H9 (cell line): ENCODE measurements at regions not wholly inside any gene's neighbourhood (a gene's known extent, or its start where the extent isn't known, plus 50 kb on each side); places are given as distances from the start of the nearest gene placed in this dataset.

Experiments
- DNase-seq: peaks from one replicate; pipeline ENCODE4 v3.0.0-alpha.2; 2017
- H2AFZ ChIP-seq: one replicate; pipeline ENCODE4 v1.6.1; 2013; ENCODE audit warnings: mild to moderate bottlenecking, low read length, control low read depth, moderate library complexity
- H2AK5ac ChIP-seq: 2 replicates; pipeline ENCODE4 v1.6.1; 2013; ENCODE audit warnings: low read length, control low read depth, mixed read lengths; ENCODE audit not compliant: insufficient read length
- H2BK120ac ChIP-seq: one replicate; pipeline ENCODE4 v1.6.1; 2013; ENCODE audit warnings: low read depth, mild to moderate bottlenecking, low read length, control low read depth, inconsistent platforms; ENCODE audit not compliant: poor library complexity, severe bottlenecking
- H2BK12ac ChIP-seq: 2 replicates; pipeline ENCODE4 v1.6.1; 2013; ENCODE audit warnings: low read length, control low read depth, mixed read lengths, low read depth; ENCODE audit not compliant: insufficient read length
- H2BK15ac ChIP-seq: 2 replicates; pipeline ENCODE4 v1.6.1; 2013; ENCODE audit warnings: low read depth, low read length, control low read depth
- H2BK20ac ChIP-seq: one replicate; pipeline ENCODE4 v1.6.1; 2013; ENCODE audit warnings: low read depth, mild to moderate bottlenecking, low read length, control low read depth, inconsistent platforms; ENCODE audit not compliant: poor library complexity, severe bottlenecking
- H2BK5ac ChIP-seq: 2 replicates; pipeline ENCODE4 v1.6.1; 2013; ENCODE audit warnings: low read length, control low read depth, mixed read lengths; ENCODE audit not compliant: insufficient read length
- H3K14ac ChIP-seq: 2 replicates; pipeline ENCODE4 v1.6.1; 2013; ENCODE audit warnings: low read length, control low read depth; ENCODE audit not compliant: insufficient read depth
- H3K18ac ChIP-seq: 2 replicates; pipeline ENCODE4 v1.6.1; 2013; ENCODE audit warnings: low read depth, mild to moderate bottlenecking, mixed read lengths, low read length, control low read depth; ENCODE audit not compliant: insufficient read length
- H3K23ac ChIP-seq: 2 replicates; pipeline ENCODE4 v1.6.1; 2013; ENCODE audit warnings: low read length, control low read depth, mixed read lengths, low read depth; ENCODE audit not compliant: insufficient read length
- H3K23me2 ChIP-seq: 2 replicates; pipeline ENCODE4 v1.6.1; 2013; ENCODE audit warnings: low read depth, mild to moderate bottlenecking, mixed read lengths, low read length, control low read depth; ENCODE audit not compliant: insufficient read length, poor library complexity, severe bottlenecking
- H3K27ac ChIP-seq: 2 replicates; pipeline ENCODE4 v1.5.1; 2013; ENCODE audit warnings: low read length, control low read depth, mixed read lengths, low read depth; ENCODE audit not compliant: insufficient read length
- H3K27me3 ChIP-seq: 2 replicates; pipeline ENCODE4 v1.6.1; 2013; ENCODE audit warnings: low read length, control low read depth, inconsistent platforms; ENCODE audit not compliant: insufficient read depth
- H3K4ac ChIP-seq: 2 replicates; pipeline ENCODE4 v1.6.1; 2013; ENCODE audit warnings: low read depth, mild to moderate bottlenecking, control low read depth, inconsistent platforms, low read length, moderate library complexity
- H3K4me1 ChIP-seq: 2 replicates; pipeline ENCODE4 v1.6.1; 2013; ENCODE audit warnings: low read length, control low read depth, inconsistent platforms; ENCODE audit not compliant: insufficient read depth
- H3K4me2 ChIP-seq: 2 replicates; pipeline ENCODE4 v1.6.1; 2013; ENCODE audit warnings: low read length, control low read depth, mixed read lengths; ENCODE audit not compliant: insufficient read length, insufficient read depth
- H3K56ac ChIP-seq: 2 replicates; pipeline ENCODE4 v1.6.1; 2013; ENCODE audit warnings: low read depth, mild to moderate bottlenecking, mixed read lengths, low read length, control low read depth; ENCODE audit not compliant: insufficient read length
- H3K79me1 ChIP-seq: 2 replicates; pipeline ENCODE4 v1.6.1; 2013; ENCODE audit warnings: low read depth, mild to moderate bottlenecking, moderate library complexity, low read length, control low read depth, inconsistent platforms; ENCODE audit not compliant: insufficient read depth, poor library complexity, severe bottlenecking
- H3K79me2 ChIP-seq: 2 replicates; pipeline ENCODE4 v1.6.1; 2013; ENCODE audit warnings: low read length, control low read depth, inconsistent platforms; ENCODE audit not compliant: insufficient read depth
- H3K9ac ChIP-seq: 2 replicates; pipeline ENCODE4 v1.6.1; 2013; ENCODE audit warnings: low read length, control low read depth, mixed read lengths; ENCODE audit not compliant: insufficient read length; ENCODE audit errors: extremely low read depth
- H3K9me3 ChIP-seq: one replicate; pipeline ENCODE4 v1.6.1; 2013; ENCODE audit warnings: low read depth, low read length, inconsistent platforms; ENCODE audit not compliant: control insufficient read depth
- H3T11ph ChIP-seq: one replicate; pipeline ENCODE4 v1.6.1; 2013; ENCODE audit warnings: mild to moderate bottlenecking, low read length, control low read depth, inconsistent platforms
- H4K20me1 ChIP-seq: one replicate; pipeline ENCODE4 v1.6.1; 2013; ENCODE audit not compliant: control insufficient read depth, insufficient read length, insufficient read depth
- H4K5ac ChIP-seq: 2 replicates; pipeline ENCODE4 v1.6.1; 2013; ENCODE audit warnings: low read depth, mild to moderate bottlenecking, mixed read lengths, low read length, control low read depth; ENCODE audit not compliant: insufficient read length
- H4K8ac ChIP-seq: replicated peaks from 2 replicates; pipeline ENCODE4 v1.6.1; 2013; ENCODE audit warnings: low read length, control low read depth, mixed read lengths, low read depth; ENCODE audit not compliant: insufficient read length
- H4K91ac ChIP-seq: 2 replicates; pipeline ENCODE4 v1.6.1; 2013; ENCODE audit warnings: low read depth, mild to moderate bottlenecking, moderate library complexity, mixed read lengths, low read length, control low read depth; ENCODE audit not compliant: insufficient read length
- H3K27ac Mint-ChIP-seq, 3 experiments: 2 replicates in 2 of 3; 3 replicates in 1 of 3; pipeline ENCODE4 v1.8.0; 2020 to 2021; ENCODE audit warnings: mixed read lengths in 3 of 3, mild to moderate bottlenecking in 1 of 3, moderate library complexity in 1 of 3
- H3K27me3 Mint-ChIP-seq: 2 replicates; pipeline ENCODE4 v1.8.0; 2021; ENCODE audit warnings: low read depth, mild to moderate bottlenecking, moderate library complexity, mixed read lengths
- H3K36me3 Mint-ChIP-seq, 3 experiments: 2 replicates in 2 of 3; 3 replicates in 1 of 3; pipeline ENCODE4 v1.8.0; 2020 to 2021; ENCODE audit warnings: low read depth in 3 of 3, mixed read lengths in 3 of 3; ENCODE audit not compliant: insufficient read depth in 1 of 3
- H3K4me1 Mint-ChIP-seq, 2 experiments: 2 replicates each; pipeline ENCODE4 v1.8.0; 2020; ENCODE audit warnings: mixed read lengths in 2 of 2
- H3K4me3 Mint-ChIP-seq, 2 experiments: 2 replicates in 1 of 2; 3 replicates in 1 of 2; pipeline ENCODE4 v1.8.0; 2020 to 2021; ENCODE audit warnings: mild to moderate bottlenecking in 2 of 2, mixed read lengths in 2 of 2, moderate library complexity in 1 of 2
- H3K9me3 Mint-ChIP-seq, 2 experiments: 2 replicates in 1 of 2; 3 replicates in 1 of 2; pipeline ENCODE4 v1.8.0; 2020; ENCODE audit warnings: mild to moderate bottlenecking in 2 of 2, mixed read lengths in 2 of 2, moderate library complexity in 1 of 2
- WGBS: extraction: QIAGEN DNeasy Blood & Tissue Kit; methylation state at CpG from one replicate; pipeline ENCODE4 v1.1.7; 2013; ENCODE audit warnings: missing lambda C conversion rate, low lambda C conversion rate, mixed read lengths; ENCODE audit not compliant: insufficient read length; ENCODE audit errors: extremely low coverage; 5-methylcytosine and 5-hydroxymethylcytosine counted together
- TF ChIP-seq, protein P1 (sequence below): fragments of 200-600 bp; sonication (generic); conservative IDR thresholded peaks from 3 replicates; pipeline ENCODE4 v1.8.0; 2021; ENCODE audit warnings: antibody characterized with exemption, mild to moderate bottlenecking

DNA sequence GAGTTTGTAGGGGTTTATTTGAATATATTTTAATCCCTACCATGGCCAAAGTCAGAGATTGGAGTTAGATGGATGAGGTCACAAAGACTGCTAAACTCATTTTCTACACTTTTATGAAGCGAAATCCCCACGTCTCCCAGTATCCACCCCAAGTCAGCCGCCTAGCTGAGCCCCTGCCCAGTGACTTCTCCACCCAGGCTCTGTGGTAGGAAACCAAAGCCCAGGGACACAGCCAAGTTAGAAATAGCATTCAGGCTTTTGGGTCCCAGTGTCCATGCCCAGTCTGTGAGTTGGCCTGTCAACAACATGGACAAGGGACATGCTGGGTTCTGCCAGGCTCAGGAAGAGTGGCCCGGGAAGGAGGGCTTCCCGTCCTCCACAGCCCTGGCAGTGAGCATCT lies 474.0 kb downstream of the FOXO1 start:
- DNase-seq, result no peak
- no peak overlapping the region for H2AK5ac ChIP-seq

More for the DNA sequence above, 474.0 kb downstream of the FOXO1 start:
- H3K4me1 ChIP-seq, result peaks cover 4% of the 10 kb centered on the region; the same call in 1 of the 2 replicates
- H4K91ac ChIP-seq, result no peak overlapping the region
- H3K4me1 Mint-ChIP-seq, result peaks cover 30 to 37% of the 10 kb centered on the region in 2 experiments
- no peak overlapping the region for H3K56ac ChIP-seq
- H2BK5ac ChIP-seq, result no peak overlapping the region
- no peak overlapping the region for H4K5ac ChIP-seq
- H3K27me3 Mint-ChIP-seq, result no peaks in the 10 kb centered on the region; the same call in 1 of the 2 replicates
- no peak overlapping the region for H2AFZ ChIP-seq
- no peaks in the 10 kb centered on the region for H3K9me3 Mint-ChIP-seq
- H3K9ac ChIP-seq, result no peak overlapping the region
- H3K9me3 ChIP-seq, result no peaks in the 10 kb centered on the region
- H3K27ac Mint-ChIP-seq, result no peak overlapping the region; a peak in 1 of 7 replicates
- H3K23me2 ChIP-seq, result no peaks in the 10 kb centered on the region
- no peak overlapping the region for H3K18ac ChIP-seq
- H3K23ac ChIP-seq, result no peak overlapping the region
- no peak overlapping the region for H3K4me3 Mint-ChIP-seq
- H4K8ac ChIP-seq, result no peak overlapping the region
- H2BK120ac ChIP-seq, result no peak overlapping the region
- no peaks in the 10 kb centered on the region for H3K79me2 ChIP-seq
- no peaks in the 10 kb centered on the region for H4K20me1 ChIP-seq
- H2BK20ac ChIP-seq, result no peak overlapping the region
- H2BK12ac ChIP-seq, result no peak overlapping the region
- H3T11ph ChIP-seq, result no peak overlapping the region
- TF ChIP-seq, protein P1, sequence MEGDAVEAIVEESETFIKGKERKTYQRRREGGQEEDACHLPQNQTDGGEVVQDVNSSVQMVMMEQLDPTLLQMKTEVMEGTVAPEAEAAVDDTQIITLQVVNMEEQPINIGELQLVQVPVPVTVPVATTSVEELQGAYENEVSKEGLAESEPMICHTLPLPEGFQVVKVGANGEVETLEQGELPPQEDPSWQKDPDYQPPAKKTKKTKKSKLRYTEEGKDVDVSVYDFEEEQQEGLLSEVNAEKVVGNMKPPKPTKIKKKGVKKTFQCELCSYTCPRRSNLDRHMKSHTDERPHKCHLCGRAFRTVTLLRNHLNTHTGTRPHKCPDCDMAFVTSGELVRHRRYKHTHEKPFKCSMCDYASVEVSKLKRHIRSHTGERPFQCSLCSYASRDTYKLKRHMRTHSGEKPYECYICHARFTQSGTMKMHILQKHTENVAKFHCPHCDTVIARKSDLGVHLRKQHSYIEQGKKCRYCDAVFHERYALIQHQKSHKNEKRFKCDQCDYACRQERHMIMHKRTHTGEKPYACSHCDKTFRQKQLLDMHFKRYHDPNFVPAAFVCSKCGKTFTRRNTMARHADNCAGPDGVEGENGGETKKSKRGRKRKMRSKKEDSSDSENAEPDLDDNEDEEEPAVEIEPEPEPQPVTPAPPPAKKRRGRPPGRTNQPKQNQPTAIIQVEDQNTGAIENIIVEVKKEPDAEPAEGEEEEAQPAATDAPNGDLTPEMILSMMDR, result no peak
- no peak overlapping the region for H2BK15ac ChIP-seq
- H3K36me3 Mint-ChIP-seq, result no peaks in the 10 kb centered on the region
- H3K4me2 ChIP-seq, result no peak overlapping the region
- no peak overlapping the region for H3K14ac ChIP-seq
- H3K79me1 ChIP-seq, result no peaks in the 10 kb centered on the region
- no peaks in the 10 kb centered on the region for H3K27me3 ChIP-seq
- H3K4ac ChIP-seq, result no peak overlapping the region
- WGBS, result no CpG with 5 or more reads among the region's 5 CpGs
- H3K27ac ChIP-seq, result no peak overlapping the region
